Lower leg skin (tissue), 4 donors: ENCODE measurements at regions not wholly inside any gene's neighbourhood (a gene's known extent, or its start where the extent isn't known, plus 50 kb on each side); places are given as distances from the start of the nearest gene placed in this dataset.

ENCODE experiments used
- DNase-seq, 2 donors: peaks; one replicate each; pipeline ENCODE4 v3.0.0-alpha.2; 2019; ENCODE audit warnings: low spot score in 2 of 2
- H3K4me3 ChIP-seq: fragments of 200-600 bp; sonication (generic); 2 replicates; pipeline ENCODE4 v1.5.1; 2017; ENCODE audit warnings: mild to moderate bottlenecking, low read depth; ENCODE audit not compliant: poor library complexity, severe bottlenecking
- POLR2A ChIP-seq, 2 donors: fragments of 450-650 bp; IDR thresholded peaks; one replicate each; pipeline ENCODE4 v1.6.1; 2016 to 2017; ENCODE audit warnings: antibody characterized with exemption in 2 of 2, mild to moderate bottlenecking in 1 of 2, moderate library complexity in 1 of 2
- WGBS, 2 donors: methylation state at CpG; one replicate each; pipeline ENCODE4 v1.1.5; 2018; 5-methylcytosine and 5-hydroxymethylcytosine counted together
- intact Hi-C: fragments of 100-400 bp; cut with DNase I; formaldehyde crosslinking; loops from one replicate; pipeline ENCODE4 v1.15.0; 2023; ENCODE audit warnings: low total_unique reads
- TF ChIP-seq, protein P1 (sequence below), 3 donors: fragments of 450-650 bp; IDR thresholded peaks; one replicate each; pipeline ENCODE4 v1.5.1; 2016; ENCODE audit warnings: antibody characterized with exemption in 3 of 3, mild to moderate bottlenecking in 3 of 3, moderate library complexity in 2 of 3

GRCh38 chr2:35864141-35864540 lies 491.4 kb upstream of the CRIM1 start:
- no peak for TF ChIP-seq POLR2A (IDR thresholded peaks at IDR 0.05)
- TF ChIP-seq, protein P1, sequence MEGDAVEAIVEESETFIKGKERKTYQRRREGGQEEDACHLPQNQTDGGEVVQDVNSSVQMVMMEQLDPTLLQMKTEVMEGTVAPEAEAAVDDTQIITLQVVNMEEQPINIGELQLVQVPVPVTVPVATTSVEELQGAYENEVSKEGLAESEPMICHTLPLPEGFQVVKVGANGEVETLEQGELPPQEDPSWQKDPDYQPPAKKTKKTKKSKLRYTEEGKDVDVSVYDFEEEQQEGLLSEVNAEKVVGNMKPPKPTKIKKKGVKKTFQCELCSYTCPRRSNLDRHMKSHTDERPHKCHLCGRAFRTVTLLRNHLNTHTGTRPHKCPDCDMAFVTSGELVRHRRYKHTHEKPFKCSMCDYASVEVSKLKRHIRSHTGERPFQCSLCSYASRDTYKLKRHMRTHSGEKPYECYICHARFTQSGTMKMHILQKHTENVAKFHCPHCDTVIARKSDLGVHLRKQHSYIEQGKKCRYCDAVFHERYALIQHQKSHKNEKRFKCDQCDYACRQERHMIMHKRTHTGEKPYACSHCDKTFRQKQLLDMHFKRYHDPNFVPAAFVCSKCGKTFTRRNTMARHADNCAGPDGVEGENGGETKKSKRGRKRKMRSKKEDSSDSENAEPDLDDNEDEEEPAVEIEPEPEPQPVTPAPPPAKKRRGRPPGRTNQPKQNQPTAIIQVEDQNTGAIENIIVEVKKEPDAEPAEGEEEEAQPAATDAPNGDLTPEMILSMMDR (IDR thresholded peaks at IDR 0.05): no peak
- H3K4me3 ChIP-seq: no peak overlapping the region
- intact Hi-C loops: no loop called here
- WGBS, 2 donors: 55 to 62% methylated on average over 2 of the region's 2 CpGs
- DNase-seq: no peak

- intact Hi-C loops: no loop called here
- no peak for DNase-seq
- no peak for TF ChIP-seq POLR2A (IDR thresholded peaks at IDR 0.05)
- TF ChIP-seq, protein P1 (IDR thresholded peaks at IDR 0.05): no peak
- WGBS, 2 donors: 86 to 95% methylated on average over 1 of the region's 1 CpG
- no peak overlapping the region for H3K4me3 ChIP-seq
Observed at GRCh38 chr2:35858216-35858615, 497.4 kb upstream of the CRIM1 start.

DNA sequence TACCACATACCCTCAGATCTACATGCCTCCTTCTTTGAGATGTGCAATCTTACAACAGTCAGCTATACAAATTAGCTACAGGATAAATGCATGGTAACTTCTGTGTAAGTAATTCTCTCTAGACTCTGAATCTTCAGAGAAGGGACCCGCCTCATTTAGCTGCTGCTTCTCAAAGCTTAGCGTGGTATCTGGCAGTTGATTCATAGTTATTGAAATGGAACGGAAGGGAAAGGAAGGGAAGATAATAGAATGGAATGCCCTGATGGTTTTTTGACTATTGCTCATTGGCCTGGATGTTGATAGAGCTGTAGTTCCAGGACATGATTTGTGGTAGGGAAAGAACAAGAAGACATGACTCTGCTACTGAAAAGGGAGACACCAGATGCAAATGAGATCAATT lies 498.1 kb upstream of the CRIM1 start:
- DNase-seq: no peak
- H3K4me3 ChIP-seq: no peak overlapping the region
- TF ChIP-seq, protein P1 (IDR thresholded peaks at IDR 0.05): no peak
- no peak for TF ChIP-seq POLR2A (IDR thresholded peaks at IDR 0.05)
- intact Hi-C loops: no loop called here
- WGBS, 2 donors: 68 to 69% methylated on average over 3 of the region's 3 CpGs

DNA sequence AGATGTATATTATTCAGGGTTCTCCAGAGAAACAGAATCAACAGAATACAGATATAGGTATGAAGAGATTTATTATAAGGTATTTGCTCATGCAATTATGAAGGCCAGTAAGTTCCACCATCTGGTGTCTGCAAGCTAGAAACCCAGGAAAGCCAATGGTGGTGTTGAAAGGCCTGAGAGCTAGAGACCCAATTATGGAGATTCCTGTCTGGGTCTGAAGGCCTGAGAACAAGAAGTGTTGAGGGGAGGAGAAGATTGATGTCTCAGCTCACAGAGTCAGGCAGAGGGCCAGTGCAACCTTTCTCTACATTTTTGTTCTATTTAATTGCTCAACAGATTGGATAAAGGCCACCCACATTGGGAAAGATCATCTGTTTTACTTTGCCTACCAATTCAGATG lies 524.2 kb upstream of the CRIM1 start:
- TF ChIP-seq, protein P1 (IDR thresholded peaks at IDR 0.05): no peak
- intact Hi-C loops: no loop called here
- no peak for DNase-seq
- H3K4me3 ChIP-seq: no peak overlapping the region

- TF ChIP-seq, protein P1 (IDR thresholded peaks at IDR 0.05): no peak
- no peak for TF ChIP-seq POLR2A (IDR thresholded peaks at IDR 0.05)
- intact Hi-C loops: no loop called here
- DNase-seq: no peak
- H3K4me3 ChIP-seq: no peak overlapping the region
- 94 to 95% methylated on average over 1 of the region's 1 CpG for WGBS, 2 donors
Observed at GRCh38 chr2:35830833-35831232, 524.7 kb upstream of the CRIM1 start.

DNA sequence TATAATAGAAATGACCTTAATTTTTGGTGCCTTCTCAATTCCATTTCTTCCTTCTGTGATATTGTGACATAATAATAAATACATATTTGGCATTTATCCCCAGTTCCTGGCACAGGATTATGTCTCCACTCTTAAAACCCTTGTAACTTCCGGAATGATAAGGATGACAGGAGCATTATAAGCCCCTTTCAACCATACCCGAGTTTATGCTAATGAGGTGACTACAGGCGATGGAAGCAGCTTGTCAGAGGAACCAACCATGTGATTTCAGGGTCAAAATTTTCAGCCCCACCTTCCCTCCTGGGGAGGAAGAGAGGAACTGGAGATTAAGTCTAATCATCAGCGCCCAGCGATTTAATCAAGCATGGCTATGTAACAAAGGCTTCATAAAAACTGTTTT lies 528.5 kb upstream of the CRIM1 start:
- whole genome bisulfite sequencing, 2 donors: 75 to 84% methylated on average over 5 of the region's 5 CpGs

More for the DNA sequence above, 528.5 kb upstream of the CRIM1 start:
- intact Hi-C loops: no loop called here
- no peak overlapping the region for H3K4me3 ChIP-seq
- TF ChIP-seq, protein P1 (IDR thresholded peaks at IDR 0.05): no peak
- TF ChIP-seq POLR2A (IDR thresholded peaks at IDR 0.05): no peak
- DNase-seq: no peak
